Activated B cell treated with CpG ODN at 0.5 μM for 24 hours (primary cell): ENCODE measurements at regions not wholly inside any gene's neighbourhood (a gene's known extent, or its start where the extent isn't known, plus 50 kb on each side); places are given as distances from the start of the nearest gene placed in this dataset.

Experiments
- ATAC-seq: fragments of 200-7000 bp; cut with Tn5 transposase; one replicate; pipeline ENCODE4 v1.10.0; 2021; ENCODE audit warnings: low read depth, mild to moderate bottlenecking, moderate library complexity
- CTCF ChIA-PET: fragments of 350-600 bp; sonication (Branson Sonifier 250); formaldehyde crosslinking; loops from one replicate; lab custom pipeline; 2021; ENCODE audit warnings: antibody characterized with exemption; lab: Charles Lee
- POLR2A ChIA-PET: fragments of 350-600 bp; sonication (Branson Sonifier 250); formaldehyde crosslinking; loops from one replicate; lab custom pipeline; 2021; ENCODE audit warnings: antibody characterized with exemption; lab: Charles Lee
- DNase-seq: peaks from one replicate; pipeline ENCODE4 v3.0.0; 2022
- H3K27ac Mint-ChIP-seq: one replicate; pipeline ENCODE4 v1.8.0; 2020; ENCODE audit warnings: mixed read lengths
- H3K27me3 Mint-ChIP-seq: one replicate; pipeline ENCODE4 v1.8.0; 2021; ENCODE audit warnings: mixed read lengths
- H3K36me3 Mint-ChIP-seq: one replicate; pipeline ENCODE4 v1.8.0; 2021; ENCODE audit warnings: low read depth, mixed read lengths
- H3K4me1 Mint-ChIP-seq: one replicate; pipeline ENCODE4 v1.8.0; 2021; ENCODE audit warnings: mixed read lengths
- H3K4me3 Mint-ChIP-seq: one replicate; pipeline ENCODE4 v1.8.0; 2020; ENCODE audit warnings: mild to moderate bottlenecking, mixed read lengths
- H3K9me3 Mint-ChIP-seq: one replicate; pipeline ENCODE4 v1.8.0; 2020; ENCODE audit warnings: mixed read lengths
- CTCF ChIP-seq: fragments of 200-600 bp; IDR thresholded peaks from one replicate; pipeline ENCODE4 v1.8.0; 2022; ENCODE audit warnings: antibody characterized with exemption, mild to moderate bottlenecking
- intact Hi-C: fragments of 100-400 bp; cut with micrococcal nuclease; formaldehyde crosslinking; loops from one replicate; pipeline ENCODE4 v1.15.1; 2024

GRCh38 chr2:60071490-60071831 is 482.0 kb downstream of the BCL11A start:
- H3K4me3 Mint-ChIP-seq = no peak overlapping the region
- CTCF ChIA-PET = no interaction called here
- peaks cover 2% of the 10 kb centered on the region for H3K27me3 Mint-ChIP-seq
- H3K4me1 Mint-ChIP-seq = peaks cover 2% of the 10 kb centered on the region
- H3K27ac Mint-ChIP-seq = no peak overlapping the region
- ATAC-seq = no peak
- H3K36me3 Mint-ChIP-seq = no peaks in the 10 kb centered on the region
- intact Hi-C loops = no loop called here
- no peaks in the 10 kb centered on the region for H3K9me3 Mint-ChIP-seq
- no peak for TF ChIP-seq CTCF
- POLR2A ChIA-PET = no interaction called here
- no peak for DNase-seq

DNA sequence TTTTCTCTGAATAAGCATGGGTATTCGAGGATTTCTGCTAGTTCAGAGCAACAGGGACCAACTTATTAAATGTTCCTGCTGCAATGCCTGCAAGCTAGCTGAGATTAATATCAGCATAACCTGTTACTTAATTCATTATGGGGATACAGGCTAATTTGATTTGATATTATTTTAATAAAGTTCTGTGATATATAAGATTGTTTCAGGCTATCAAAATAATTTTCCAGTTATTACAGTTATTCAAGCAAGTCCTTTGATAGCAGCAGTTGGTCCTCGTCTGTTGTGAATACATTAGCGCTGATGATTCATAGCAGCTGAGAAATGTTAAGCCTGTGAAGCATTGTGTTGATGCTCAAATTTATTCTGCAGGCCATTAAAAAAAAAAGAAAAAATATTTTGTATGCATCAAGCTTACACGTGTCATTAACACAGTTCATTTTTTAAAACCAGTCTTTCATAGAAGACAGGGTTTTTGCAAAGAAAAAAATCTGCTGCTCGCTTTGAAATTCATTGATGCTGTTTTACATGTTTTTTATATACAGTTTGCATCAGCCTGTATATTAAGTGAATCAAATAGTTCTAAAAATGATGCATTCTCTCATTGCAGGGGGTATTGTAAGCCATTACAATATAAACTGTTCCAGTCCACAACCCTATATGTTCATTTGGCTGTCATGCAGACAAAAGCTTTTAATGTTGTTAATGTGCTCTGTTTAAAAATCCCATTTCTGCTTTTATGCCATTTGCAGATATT is 482.5 kb downstream of the BCL11A start:
- no peak for TF ChIP-seq CTCF
- DNase-seq (no peak), ATAC-seq (no peak)
- no peak overlapping the region for H3K27ac Mint-ChIP-seq
- no peaks in the 10 kb centered on the region for H3K9me3 Mint-ChIP-seq
- no peaks in the 10 kb centered on the region for H3K36me3 Mint-ChIP-seq
- H3K4me1 Mint-ChIP-seq = peaks cover 2% of the 10 kb centered on the region
- intact Hi-C loops = no loop called here
- ChIA-PET CTCF (interaction anchor here (0.7 kb wide), 1 partner anchor 603 kb away, joined by 4 read pairs; no protein-coding TSS in a partner anchor), POLR2A (no interaction called here)
- peaks cover 2% of the 10 kb centered on the region for H3K27me3 Mint-ChIP-seq
- H3K4me3 Mint-ChIP-seq = no peak overlapping the region

DNA sequence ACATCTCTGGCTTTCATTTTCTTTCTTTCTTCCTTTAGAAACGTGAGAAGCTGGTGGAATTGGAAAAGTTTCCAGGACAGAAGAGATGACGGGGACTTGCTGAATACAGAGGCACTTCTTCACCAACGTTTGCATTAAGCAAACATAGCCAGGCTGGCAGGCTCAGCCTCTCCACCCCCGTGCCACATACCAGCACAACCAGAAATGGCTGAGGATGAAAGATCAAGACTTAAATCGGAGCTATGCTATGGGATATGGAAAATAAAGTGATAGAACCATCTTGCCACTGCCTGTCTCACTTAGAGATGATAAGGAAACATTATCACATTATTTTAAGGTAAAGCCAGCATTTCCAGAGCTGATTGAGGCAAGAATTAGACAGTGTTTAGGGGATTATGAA is 483.3 kb downstream of the BCL11A start:
- Mint-ChIP-seq H3K4me1 (peaks cover 2% of the 10 kb centered on the region), H3K27ac (no peak overlapping the region), H3K27me3 (peaks cover 2% of the 10 kb centered on the region), H3K4me3 (no peak overlapping the region), H3K9me3 (no peaks in the 10 kb centered on the region), H3K36me3 (no peaks in the 10 kb centered on the region)
- no peak for TF ChIP-seq CTCF
- DNase-seq (no peak), ATAC-seq (no peak)
- ChIA-PET POLR2A (no interaction called here), CTCF (interaction anchor here (0.7 kb wide), 1 partner anchor 604 kb away, joined by 4 read pairs; no protein-coding TSS in a partner anchor)
- intact Hi-C loops = no loop called here

GRCh38 chr2:60068755-60069154 is 484.7 kb downstream of the BCL11A start:
- intact Hi-C loops = no loop called here

More at GRCh38 chr2:60068755-60069154, 484.7 kb downstream of the BCL11A start:
- ATAC-seq (no peak), DNase-seq (no peak)
- Mint-ChIP-seq H3K36me3 (no peaks in the 10 kb centered on the region), H3K27ac (no peak overlapping the region), H3K9me3 (no peaks in the 10 kb centered on the region), H3K27me3 (peaks cover 2% of the 10 kb centered on the region), H3K4me1 (peaks cover 2% of the 10 kb centered on the region), H3K4me3 (no peak overlapping the region)
- ChIA-PET CTCF (interaction anchor here (1.0 kb wide), 1 partner anchor 44 kb away, joined by 3 read pairs; no protein-coding TSS in a partner anchor), POLR2A (no interaction called here)
- TF ChIP-seq CTCF = no peak
